HEK293 (cell line): ENCODE measurements at regions not wholly inside any gene's neighbourhood (a gene's known extent, or its start where the extent isn't known, plus 50 kb on each side); places are given as distances from the start of the nearest gene placed in this dataset.

Experiments used
- CTCF ChIA-PET: fragments of 350-600 bp; formaldehyde crosslinking; extraction: SDS; loops from one replicate; lab custom pipeline; 2021; ENCODE audit warnings: antibody characterized with exemption; lab: Yijun Ruan, JAX
- POLR2A ChIA-PET: fragments of 300-600 bp; formaldehyde crosslinking; extraction: SDS; loops from one replicate; lab custom pipeline; 2020; ENCODE audit warnings: antibody characterized with exemption, inconsistent platforms; lab: Yijun Ruan, JAX
- H3K27ac ChIP-seq: fragments of 200-500 bp; sonication (Bioruptor generic); 2 replicates; pipeline ENCODE4 v1.5.1; 2014; ENCODE audit warnings: low read depth, low read length, control low read depth, inconsistent platforms; ENCODE audit errors: extremely low read depth
- H3K36me3 ChIP-seq, 2 experiments: fragments of 200-500 bp in 1 of 2; sonication (Bioruptor generic) in 1 of 2; 1 replicate in 1 of 2; 2 replicates in 1 of 2; pipeline ENCODE4 v1.5.1; 2014 to 2017; ENCODE audit warnings: inconsistent platforms in 2 of 2, low read length in 2 of 2; ENCODE audit not compliant: control insufficient read depth in 2 of 2, insufficient read depth in 1 of 2
- H3K4me1 ChIP-seq: fragments of 200-500 bp; sonication (Bioruptor generic); 2 replicates; pipeline ENCODE4 v1.5.1; 2014; ENCODE audit warnings: mild to moderate bottlenecking, low read length, inconsistent platforms; ENCODE audit not compliant: control insufficient read depth, insufficient read depth
- H3K4me3 ChIP-seq: 2 replicates; pipeline ENCODE4 v1.5.1; 2011; ENCODE audit warnings: low read depth, mild to moderate bottlenecking, control low read depth, low read length, moderate library complexity
- H3K9me3 ChIP-seq: fragments of 200-500 bp; sonication (Bioruptor generic); 2 replicates; pipeline ENCODE4 v1.5.1; 2014; ENCODE audit warnings: low read depth, low read length, inconsistent platforms; ENCODE audit not compliant: control insufficient read depth, insufficient read depth
- BCL11A ChIP-seq: fragments of 450-650 bp; formaldehyde crosslinking; IDR thresholded peaks from 2 replicates; pipeline ENCODE4 v1.5.1; 2016; ENCODE audit warnings: low read depth, missing biosample characterization, missing genetic modification characterization
- GLI2 ChIP-seq: fragments of 450-650 bp; formaldehyde crosslinking; IDR thresholded peaks from 2 replicates; pipeline ENCODE4; 2017; ENCODE audit warnings: missing biosample characterization, missing genetic modification characterization, low read depth, borderline replicate concordance
- SCRT1 ChIP-seq: fragments of 450-650 bp; formaldehyde crosslinking; IDR thresholded peaks from 2 replicates; pipeline ENCODE4 v1.5.1; 2016; ENCODE audit warnings: missing biosample characterization, missing genetic modification characterization, borderline replicate concordance
- WT1 ChIP-seq: fragments of 450-650 bp; formaldehyde crosslinking; IDR thresholded peaks from 2 replicates; pipeline ENCODE4 v1.5.1; 2016; ENCODE audit warnings: missing biosample characterization, missing genetic modification characterization
- ZBTB10 ChIP-seq: fragments of 450-650 bp; formaldehyde crosslinking; IDR thresholded peaks from 2 replicates; pipeline ENCODE4 v1.5.1; 2016; ENCODE audit warnings: missing biosample characterization, missing genetic modification characterization
- ZBTB44 ChIP-seq: fragments of 450-650 bp; IDR thresholded peaks from 2 replicates; pipeline ENCODE4 v1.5.1; 2018; ENCODE audit warnings: missing biosample characterization, mild to moderate bottlenecking, missing genetic modification characterization
- ZEB2 ChIP-seq: fragments of 450-650 bp; formaldehyde crosslinking; IDR thresholded peaks from 2 replicates; pipeline ENCODE4 v1.5.1; 2016; ENCODE audit warnings: missing biosample characterization, missing genetic modification characterization
- ZNF155 ChIP-seq: fragments of 450-650 bp; formaldehyde crosslinking; IDR thresholded peaks from 2 replicates; pipeline ENCODE4 v1.5.1; 2016; ENCODE audit warnings: missing biosample characterization, missing genetic modification characterization
- ZNF248 ChIP-seq: fragments of 450-650 bp; formaldehyde crosslinking; IDR thresholded peaks from 2 replicates; pipeline ENCODE4 v1.5.1; 2017; ENCODE audit warnings: missing biosample characterization, missing genetic modification characterization
- ZNF354C ChIP-seq: fragments of 450-650 bp; formaldehyde crosslinking; IDR thresholded peaks from 2 replicates; pipeline ENCODE4 v1.5.1; 2016; ENCODE audit warnings: missing biosample characterization, missing genetic modification characterization, low read depth, borderline replicate concordance
- ZNF362 ChIP-seq: fragments of 450-650 bp; formaldehyde crosslinking; IDR thresholded peaks from 2 replicates; pipeline ENCODE4 v1.5.1; 2016; ENCODE audit warnings: missing biosample characterization, missing genetic modification characterization
- ZNF521 ChIP-seq: fragments of 450-650 bp; formaldehyde crosslinking; IDR thresholded peaks from 2 replicates; pipeline ENCODE4 v1.5.1; 2017; ENCODE audit warnings: missing biosample characterization, mild to moderate bottlenecking, missing genetic modification characterization
- ZNF529 ChIP-seq: fragments of 450-650 bp; formaldehyde crosslinking; IDR thresholded peaks from 2 replicates; pipeline ENCODE4 v1.5.1; 2017; ENCODE audit warnings: missing genetic modification characterization, missing biosample characterization; ENCODE audit not compliant: insufficient replicate concordance
- ZNF580 ChIP-seq: fragments of 450-650 bp; formaldehyde crosslinking; IDR thresholded peaks from 2 replicates; pipeline ENCODE4 v1.5.1; 2016; ENCODE audit warnings: missing biosample characterization, missing genetic modification characterization
- ZNF626 ChIP-seq: fragments of 450-650 bp; sonication (Bioruptor Pico); formaldehyde crosslinking; IDR thresholded peaks from 2 replicates; pipeline ENCODE4 v1.5.1; 2018; ENCODE audit warnings: missing biosample characterization, missing genetic modification characterization, inconsistent platforms
- ZNF776 ChIP-seq: fragments of 450-650 bp; formaldehyde crosslinking; IDR thresholded peaks from 2 replicates; pipeline ENCODE4 v1.5.0; 2017; ENCODE audit warnings: missing biosample characterization, missing genetic modification characterization, borderline replicate concordance

- POLR2A ChIA-PET, result no interaction called here
Observed at GRCh38 chr14:44742202-44742601, 219.5 kb downstream of the KLHL28 start.

GRCh38 chr14:44741431-44741830 is 220.3 kb downstream of the KLHL28 start:
- Histone ChIP-seq H3K36me3 (no peaks in the 10 kb centered on the region), H3K4me3 (no peak overlapping the region), H3K27ac (no peak overlapping the region), H3K9me3 (no peaks in the 10 kb centered on the region), H3K4me1 (no peaks in the 10 kb centered on the region)
- CTCF ChIA-PET, result no interaction called here
- TF ChIP-seq ZBTB10, result no peak
- no peak for TF ChIP-seq SCRT1 (tag by site-specific recombination)
- no peak for TF ChIP-seq WT1 (tag by site-specific recombination)
- TF ChIP-seq ZNF354C, result no peak
- TF ChIP-seq, all 188 proteins: peak for 0
- POLR2A ChIA-PET, result no interaction called here

More at GRCh38 chr14:44742202-44742601, 219.5 kb downstream of the KLHL28 start:
- no peak overlapping the region for H3K4me3 ChIP-seq
- no peaks in the 10 kb centered on the region for H3K4me1 ChIP-seq
- no peak for TF ChIP-seq ZEB2
- H3K27ac ChIP-seq, result no peak overlapping the region
- CTCF ChIA-PET, result no interaction called here
- no peaks in the 10 kb centered on the region for H3K36me3 ChIP-seq
- H3K9me3 ChIP-seq, result no peaks in the 10 kb centered on the region

GRCh38 chr14:44736326-44736725 is 225.4 kb downstream of the KLHL28 start:
- Histone ChIP-seq H3K4me1 (no peaks in the 10 kb centered on the region), H3K4me3 (no peak overlapping the region), H3K9me3 (no peaks in the 10 kb centered on the region), H3K36me3 (no peaks in the 10 kb centered on the region), H3K27ac (no peak overlapping the region)
- no peak for TF ChIP-seq ZNF521 (tag by site-specific recombination)
- TF ChIP-seq ZNF248 (tag by site-specific recombination), result no peak
- TF ChIP-seq BCL11A, result no peak
- no peak for TF ChIP-seq ZNF529
- TF ChIP-seq ZNF155 (tag by site-specific recombination), result no peak
- TF ChIP-seq GLI2, result no peak
- TF ChIP-seq ZNF626, result no peak
- TF ChIP-seq ZBTB44, result no peak
- no peak for TF ChIP-seq ZNF362 (tag by site-specific recombination)
- TF ChIP-seq ZNF776 (tag by site-specific recombination), result no peak
- TF ChIP-seq ZNF580 (tag by site-specific recombination), result no peak
- ChIA-PET CTCF (no interaction called here), POLR2A (no interaction called here)
